ENCODE measurements at regions not wholly inside any gene's neighbourhood (a gene's known extent, or its start where the extent isn't known, plus 50 kb on each side); places are given as distances from the start of the nearest gene placed in this dataset.

- intact Hi-C loops (cut with DNase I) = no loop called here
- H3K27me3 ChIP-seq = no peaks in the 10 kb centered on the region
- H3K4me3 ChIP-seq = no peak overlapping the region
- WGBS, 2 donors = 0 to 32% methylated on average over 1 of the region's 1 CpG
- no peaks in the 10 kb centered on the region for H3K36me3 ChIP-seq
- no peak for ATAC-seq
- no peak for TF ChIP-seq CTCF (IDR thresholded peaks at IDR 0.05)
- H3K9me3 ChIP-seq = peaks cover 0 to 5% (median 0%) of the 10 kb centered on the region in 11 donors
- no peak overlapping the region for H3K27ac ChIP-seq
- DNase-seq = no peak
- H3K4me1 ChIP-seq = no peaks in the 10 kb centered on the region
These were observed 736.9 kb downstream of the EFNB2 start for GRCh38 chr13:105798541-105798940.

- intact Hi-C loops (cut with DNase I) = no loop called here
- no peaks in the 10 kb centered on the region for H3K27me3 ChIP-seq
- no peaks in the 10 kb centered on the region for H3K36me3 ChIP-seq
- H3K9me3 ChIP-seq = peaks cover 0 to 9% (median 0%) of the 10 kb centered on the region in 11 donors
- no peak for ATAC-seq
- H3K4me1 ChIP-seq = no peaks in the 10 kb centered on the region
- H3K4me3 ChIP-seq = no peak overlapping the region
- DNase-seq = no peak
- WGBS, 2 donors = 94 to 95% methylated on average over 3 of the region's 3 CpGs
- H3K27ac ChIP-seq = no peak overlapping the region
- no peak for TF ChIP-seq CTCF (IDR thresholded peaks at IDR 0.05)
These were observed 739.4 kb downstream of the EFNB2 start for GRCh38 chr13:105796081-105796480.

- Histone ChIP-seq H3K36me3 (no peaks in the 10 kb centered on the region), H3K4me1 (peaks cover 0 to 15% (median 0%) of the 10 kb centered on the region in 9 donors), H3K4me3 (no peak overlapping the region), H3K27me3 (no peaks in the 10 kb centered on the region), H3K27ac (no peak overlapping the region), H3K9me3 (peaks cover 0 to 9% (median 0%) of the 10 kb centered on the region in 11 donors)
- intact Hi-C loops (cut with DNase I) = no loop called here
- DNase-seq (no peak), ATAC-seq (no peak)
- WGBS, 2 donors = 38 to 97% methylated on average over 1 of the region's 1 CpG
- no peak for TF ChIP-seq CTCF (IDR thresholded peaks at IDR 0.05)
These were observed 744.5 kb downstream of the EFNB2 start for GRCh38 chr13:105790923-105791322.

GRCh38 chr13:105788530-105788929 is 746.9 kb downstream of the EFNB2 start:
- Histone ChIP-seq H3K4me1 (peaks cover 0 to 15% (median 0%) of the 10 kb centered on the region in 9 donors), H3K4me3 (no peak overlapping the region), H3K36me3 (no peaks in the 10 kb centered on the region), H3K9me3 (peaks cover 0 to 4% (median 0%) of the 10 kb centered on the region in 11 donors), H3K27ac (no peak overlapping the region), H3K27me3 (no peaks in the 10 kb centered on the region)
- no peak for TF ChIP-seq CTCF (IDR thresholded peaks at IDR 0.05)
- ATAC-seq (no peak), DNase-seq (no peak)
- intact Hi-C loops (cut with DNase I) = no loop called here
- 89 to 96% methylated on average over 3 of the region's 3 CpGs for WGBS, 2 donors
